Omental fat pad (tissue), 3 donors: ENCODE measurements at regions not wholly inside any gene's neighbourhood (a gene's known extent, or its start where the extent isn't known, plus 50 kb on each side); places are given as distances from the start of the nearest gene placed in this dataset.
A peak's percentile ranks its signal among the peaks of the same experiment; 100 is the strongest.

Experiments
- ATAC-seq: fragments of 150-250 bp; one replicate; pipeline ENCODE4 v1.9.1; 2016; ENCODE audit warnings: mild to moderate bottlenecking, moderate library complexity; ENCODE audit not compliant: low FRiP score
- DNase-seq: peaks from one replicate; pipeline ENCODE4 v3.0.0-alpha.2; 2019; ENCODE audit warnings: low spot score
- CTCF ChIP-seq, 3 donors: fragments of 450-650 bp; IDR thresholded peaks; one replicate each; pipeline ENCODE4 v1.5.1; 2016 to 2017; ENCODE audit warnings: antibody characterized with exemption in 3 of 3, mild to moderate bottlenecking in 3 of 3, moderate library complexity in 2 of 3

GRCh38 chr1:168379104-168379860, 98.6 kb downstream of the TBX19 start:
- ATAC-seq (no peak), DNase-seq (no peak)
- no peak for TF ChIP-seq CTCF (IDR thresholded peaks at IDR 0.05)

- ATAC-seq (no peak), DNase-seq (no peak)
These were observed 95.1 kb downstream of the TBX19 start for GRCh38 chr1:168375566-168376300.

GRCh38 chr1:168374566-168374965, 93.9 kb downstream of the TBX19 start:
- TF ChIP-seq CTCF (IDR thresholded peaks at IDR 0.05), result no peak
- DNase-seq (no peak), ATAC-seq (no peak)

More at GRCh38 chr1:168375566-168376300, 95.1 kb downstream of the TBX19 start:
- TF ChIP-seq CTCF (IDR thresholded peaks at IDR 0.05), result no peak

- no peak for DNase-seq
- peak; percentile 71 for ATAC-seq
- no peak for TF ChIP-seq CTCF (IDR thresholded peaks at IDR 0.05)
These were observed 93.2 kb downstream of the TBX19 start for GRCh38 chr1:168373869-168374268.

GRCh38 chr1:168372861-168373371, 92.2 kb downstream of the TBX19 start:
- TF ChIP-seq CTCF (IDR thresholded peaks at IDR 0.05), result no peak
- no peak for DNase-seq
- no peak for ATAC-seq

GRCh38 chr1:168372307-168372706, 91.6 kb downstream of the TBX19 start:
- no peak for TF ChIP-seq CTCF (IDR thresholded peaks at IDR 0.05)
- no peak for ATAC-seq
- DNase-seq, result no peak
